22Rv1 (cell line): ENCODE measurements at regions not wholly inside any gene's neighbourhood (a gene's known extent, or its start where the extent isn't known, plus 50 kb on each side); places are given as distances from the start of the nearest gene placed in this dataset.

ENCODE experiments used
- CTCF ChIP-seq: fragments of 450-650 bp; IDR thresholded peaks from 2 replicates; pipeline ENCODE4 v1.5.1; 2017; ENCODE audit warnings: mild to moderate bottlenecking
- ZFX ChIP-seq: fragments of 450-650 bp; IDR thresholded peaks from 2 replicates; pipeline ENCODE4 v1.6.1; 2017; ENCODE audit warnings: antibody characterized with exemption, borderline replicate concordance

- no peak for TF ChIP-seq CTCF
- no peak for TF ChIP-seq ZFX
Measured at GRCh38 chr2:39852831-39853230, 73.8 kb upstream of the THUMPD2 start.
